Mammary epithelial cell (primary cell): ENCODE measurements at regions not wholly inside any gene's neighbourhood (a gene's known extent, or its start where the extent isn't known, plus 50 kb on each side); places are given as distances from the start of the nearest gene placed in this dataset.

Experiments used
- CTCF ChIP-seq, 2 donors: IDR thresholded peaks in 1 of 2; conservative IDR thresholded peaks in 1 of 2; 2 replicates each; pipeline ENCODE4 v1.5.1; 2011 to 2012; ENCODE audit warnings: inconsistent platforms in 2 of 2, low read length in 2 of 2, mild to moderate bottlenecking in 2 of 2, control low read depth in 1 of 2, low read depth in 1 of 2; ENCODE audit not compliant: insufficient read depth in 1 of 2; ENCODE audit errors: extremely low read depth in 1 of 2
- EZH2 ChIP-seq: IDR thresholded peaks from 2 replicates; pipeline ENCODE4 v1.6.1; 2012; ENCODE audit warnings: low read length, inconsistent platforms, borderline replicate concordance

- TF ChIP-seq CTCF (conservative IDR thresholded peaks at IDR 0.05 in 1 of 2, IDR thresholded peaks at IDR 0.05 in 1 of 2; ENCODE audit: extremely low read depth in 1 of 2, insufficient read depth in 1 of 2, low read depth in 1 of 2, low read length in 2 of 2) (no peak), EZH2 (no peak)
Measured at GRCh38 chr11:13073119-13073981, 64.2 kb downstream of the RASSF10 start.
